Right atrium auricular region (tissue), 2 donors: ENCODE measurements at regions not wholly inside any gene's neighbourhood (a gene's known extent, or its start where the extent isn't known, plus 50 kb on each side); places are given as distances from the start of the nearest gene placed in this dataset.

ENCODE experiments used
- DNase-seq: peaks from one replicate; pipeline ENCODE4 v3.0.0-alpha.2; 2019; ENCODE audit warnings: low spot score
- H3K27ac ChIP-seq, 2 donors: fragments of 200-600 bp; sonication (generic); 1 replicate in 1 of 2; 2 replicates in 1 of 2; pipeline ENCODE4 v1.5.1; 2016 to 2019
- H3K27me3 ChIP-seq, 2 donors: fragments of 200-600 bp; sonication (generic); one replicate each; pipeline versions ENCODE4 v1.5.1 to v1.6.0; 2017 to 2019
- H3K36me3 ChIP-seq: fragments of 200-600 bp; sonication (generic); one replicate; pipeline ENCODE4 v1.5.1; 2016
- H3K4me1 ChIP-seq, 2 donors: fragments of 200-600 bp; sonication (generic); one replicate each; pipeline versions ENCODE4 v1.5.1 to v1.6.0; 2017 to 2019
- H3K4me3 ChIP-seq, 2 donors: fragments of 200-600 bp; sonication (generic); 1 replicate in 1 of 2; 2 replicates in 1 of 2; pipeline ENCODE4 v1.5.1; 2017 to 2019; ENCODE audit warnings: mild to moderate bottlenecking in 1 of 2, moderate library complexity in 1 of 2
- H3K9me3 ChIP-seq, 2 donors: fragments of 200-600 bp; sonication (generic); one replicate each; pipeline ENCODE4 v1.5.1; 2019
- CTCF ChIP-seq, 2 donors: fragments of 200-600 bp; sonication (generic); IDR thresholded peaks; one replicate each; pipeline ENCODE4 v1.5.1; 2019; ENCODE audit warnings: antibody characterized with exemption in 2 of 2

GRCh38 chr9:124183772-124184171, 74.0 kb upstream of the NEK6 start:
- Histone ChIP-seq H3K36me3 (no peaks in the 10 kb centered on the region), H3K4me3 (no peak overlapping the region), H3K9me3 (peaks cover 0 to 8% of the 10 kb centered on the region in 2 donors), H3K27me3 (no peaks in the 10 kb centered on the region), H3K27ac (no peak overlapping the region), H3K4me1 (no peaks in the 10 kb centered on the region)
- no peak for TF ChIP-seq CTCF (IDR thresholded peaks at IDR 0.05)
- DNase-seq, result no peak

- Histone ChIP-seq H3K4me3 (no peak overlapping the region), H3K36me3 (no peaks in the 10 kb centered on the region), H3K4me1 (no peaks in the 10 kb centered on the region), H3K27me3 (no peaks in the 10 kb centered on the region), H3K9me3 (peaks cover 0 to 8% of the 10 kb centered on the region in 2 donors), H3K27ac (no peak overlapping the region)
- TF ChIP-seq CTCF (IDR thresholded peaks at IDR 0.05), result no peak
- DNase-seq, result no peak
These were observed 72.3 kb upstream of the NEK6 start for GRCh38 chr9:124185413-124185812.

- H3K27ac ChIP-seq, result no peak overlapping the region
- TF ChIP-seq CTCF (IDR thresholded peaks at IDR 0.05), result no peak
- peaks cover 0 to 8% of the 10 kb centered on the region in 2 donors for H3K9me3 ChIP-seq
- H3K4me1 ChIP-seq, result no peaks in the 10 kb centered on the region
- no peak overlapping the region for H3K4me3 ChIP-seq
- no peaks in the 10 kb centered on the region for H3K36me3 ChIP-seq
- no peaks in the 10 kb centered on the region for H3K27me3 ChIP-seq
- no peak for DNase-seq
These were observed 70.4 kb upstream of the NEK6 start for GRCh38 chr9:124187311-124187710.

GRCh38 chr9:124188331-124189110, 69.2 kb upstream of the NEK6 start:
- peak; percentile 11 for DNase-seq
- H3K4me3 ChIP-seq, result no peak overlapping the region
- no peak for TF ChIP-seq CTCF (IDR thresholded peaks at IDR 0.05)
- no peak overlapping the region for H3K27ac ChIP-seq
- H3K9me3 ChIP-seq, result peaks cover 0 to 4% of the 10 kb centered on the region in 2 donors
- H3K4me1 ChIP-seq, result no peaks in the 10 kb centered on the region
- H3K36me3 ChIP-seq, result no peaks in the 10 kb centered on the region
- no peaks in the 10 kb centered on the region for H3K27me3 ChIP-seq

- Histone ChIP-seq H3K9me3 (peaks cover 0 to 10% of the 10 kb centered on the region in 2 donors), H3K4me3 (no peak overlapping the region), H3K27me3 (no peaks in the 10 kb centered on the region), H3K36me3 (no peaks in the 10 kb centered on the region), H3K27ac (no peak overlapping the region), H3K4me1 (no peaks in the 10 kb centered on the region)
- no peak for TF ChIP-seq CTCF (IDR thresholded peaks at IDR 0.05)
- DNase-seq, result peak; percentile 52
These were observed 67.0 kb upstream of the NEK6 start for GRCh38 chr9:124190761-124191160.
